ENCODE measurements at regions not wholly inside any gene's neighbourhood (a gene's known extent, or its start where the extent isn't known, plus 50 kb on each side); places are given as distances from the start of the nearest gene placed in this dataset.

- CTCF ChIA-PET: interaction anchor here (1.0 kb wide), 1 partner anchor 169 kb away, joined by 3 read pairs; no protein-coding TSS in a partner anchor
- no TSS peak for BruUV-seq (replicated peaks)
- no peak overlapping the region for H3K9ac ChIP-seq (replicated peaks; ENCODE audit: extremely low read depth, insufficient read depth, low read length)
- no peaks in the 10 kb centered on the region for H3K9me1 ChIP-seq (replicated peaks; ENCODE audit: control insufficient read depth, extremely low read depth, insufficient read depth, low read length)
- FAIRE-seq: no peak
- intact Hi-C loops (cut with micrococcal nuclease) (no loop called here), dilution Hi-C loops (cut with MboI; ENCODE audit: extremely low pct_ligation_motif_present, low sequenced_read_pairs) (no loop called here)
- no peak overlapping the region for H3K4me2 ChIP-seq (ENCODE audit: insufficient read depth, low read length)
- H3K36me3 ChIP-seq (ENCODE audit: control insufficient read depth in 2 of 2, extremely low read depth in 1 of 2, insufficient read depth in 2 of 2, low read length in 2 of 2): no peaks in the 10 kb centered on the region
- POLR2A ChIA-PET: no interaction called here
- DNase-seq (ENCODE audit: low read depth, low spot score): no peak
- peaks cover 24% of the 10 kb centered on the region for H3K4me1 ChIP-seq (ENCODE audit: control insufficient read depth, extremely low read depth, insufficient read depth, low read length)
- no peak overlapping the region for H3K27ac ChIP-seq (ENCODE audit: insufficient read depth, low read depth, low read length)
- H4K20me1 ChIP-seq (replicated peaks; ENCODE audit: control insufficient read depth, extremely low read depth, insufficient read depth, low read length): no peaks in the 10 kb centered on the region
- no peaks in the 10 kb centered on the region for H3K79me2 ChIP-seq (ENCODE audit: control insufficient read depth, insufficient read depth, low read length)
- H3K27me3 ChIP-seq (ENCODE audit: control insufficient read depth in 2 of 2, insufficient read depth in 2 of 2, low read length in 2 of 2): no peaks in the 10 kb centered on the region
- TF ChIP-seq MYC (IDR thresholded peaks at IDR 0.05; ENCODE audit: low read depth, low read length) (no peak), POLR2AphosphoS5 (IDR thresholded peaks at IDR 0.05; ENCODE audit: insufficient read depth, low read depth, low read length) (no peak), POLR2A (IDR thresholded peaks at IDR 0.05; ENCODE audit: low read depth, low read length) (no peak), GATA2 (IDR thresholded peaks at IDR 0.05; ENCODE audit: insufficient read depth, insufficient read length, low read depth, low read length) (no peak), JUN (IDR thresholded peaks at IDR 0.05; ENCODE audit: borderline replicate concordance, insufficient read depth, insufficient read length, low read depth) (no peak), EZH2 (IDR thresholded peaks at IDR 0.05; ENCODE audit: borderline replicate concordance, low read depth, low read length, severe bottlenecking) (no peak), MAX (IDR thresholded peaks at IDR 0.05; ENCODE audit: insufficient read depth, insufficient read length) (no peak), FOS (IDR thresholded peaks at IDR 0.05; ENCODE audit: borderline replicate concordance, insufficient read depth, low read length) (no peak), CTCF (IDR thresholded peaks at IDR 0.05; ENCODE audit: extremely low read depth in 1 of 2, insufficient read depth in 1 of 2, low read depth in 1 of 2, low read length in 2 of 2) (no peak)
- no peak overlapping the region for H3K4me3 ChIP-seq (replicated peaks in 1 of 3; ENCODE audit: insufficient read depth in 1 of 3, low read depth in 1 of 3, low read length in 3 of 3)
- H3K9me3 ChIP-seq (replicated peaks; ENCODE audit: control insufficient read depth, insufficient read depth, low read length): no peaks in the 10 kb centered on the region
- no peak overlapping the region for H2AFZ ChIP-seq (ENCODE audit: low read depth, low read length)
Measured at GRCh38 chr16:86347916-86348555, 162.3 kb upstream of the FOXF1 start.

Measured in endothelial cell of umbilical vein (primary cell).